GM21619 (cell line): ENCODE measurements at regions not wholly inside any gene's neighbourhood (a gene's known extent, or its start where the extent isn't known, plus 50 kb on each side); places are given as distances from the start of the nearest gene placed in this dataset.
"Not testable (repeated sequence)": the region's sequence is repeated elsewhere in the genome, so short reads cannot be mapped to it uniquely, and the experiment has no call there.

ENCODE experiments used
- ATAC-seq: cut with Tn5 transposase; IDR thresholded peaks from one replicate; pipeline ENCODE4 v1.9.1; 2021; ENCODE audit not compliant: unreplicated experiment

GRCh38 chr12:127043731-127044130, 1223.2 kb upstream of the TMEM132C start:
- no peak for ATAC-seq

GRCh38 chr12:127044836-127045235, 1222.1 kb upstream of the TMEM132C start:
- ATAC-seq: no peak

- no peak for ATAC-seq
Measured at GRCh38 chr12:127046467-127046866, 1220.5 kb upstream of the TMEM132C start.

GRCh38 chr12:127048057-127048456, 1218.9 kb upstream of the TMEM132C start:
- ATAC-seq: no peak

GRCh38 chr12:127048525-127048924, 1218.4 kb upstream of the TMEM132C start:
- not testable (repeated sequence) for ATAC-seq

- ATAC-seq: no peak
Measured at GRCh38 chr12:127051139-127051538, 1215.8 kb upstream of the TMEM132C start.

- no peak for ATAC-seq
Measured at GRCh38 chr12:127052511-127053232, 1214.3 kb upstream of the TMEM132C start.

- ATAC-seq: no peak
Measured at GRCh38 chr12:127054531-127054930, 1212.4 kb upstream of the TMEM132C start.

GRCh38 chr12:127060310-127060847, 1206.6 kb upstream of the TMEM132C start:
- ATAC-seq: no peak

GRCh38 chr12:127060933-127061332, 1206.0 kb upstream of the TMEM132C start:
- ATAC-seq: no peak

GRCh38 chr12:127063339-127064072, 1203.5 kb upstream of the TMEM132C start:
- ATAC-seq: no peak

- no peak for ATAC-seq
Measured at GRCh38 chr12:127064207-127064606, 1202.8 kb upstream of the TMEM132C start.

GRCh38 chr12:127065595-127065994, 1201.4 kb upstream of the TMEM132C start:
- no peak for ATAC-seq

- no peak for ATAC-seq
Measured at GRCh38 chr12:127070515-127071157, 1196.3 kb upstream of the TMEM132C start.

GRCh38 chr12:127074161-127074560, 1192.8 kb upstream of the TMEM132C start:
- ATAC-seq: no peak

- ATAC-seq: no peak
Measured at GRCh38 chr12:127075981-127076380, 1191.0 kb upstream of the TMEM132C start.

GRCh38 chr12:127077262-127078045, 1189.5 kb upstream of the TMEM132C start:
- no peak for ATAC-seq

GRCh38 chr12:127078577-127079350, 1188.2 kb upstream of the TMEM132C start:
- ATAC-seq: no peak

GRCh38 chr12:127079636-127080035, 1187.3 kb upstream of the TMEM132C start:
- ATAC-seq: no peak

GRCh38 chr12:127081058-127081457, 1185.9 kb upstream of the TMEM132C start:
- ATAC-seq: no peak
